Vagina (tissue), 2 donors: ENCODE measurements at regions not wholly inside any gene's neighbourhood (a gene's known extent, or its start where the extent isn't known, plus 50 kb on each side); places are given as distances from the start of the nearest gene placed in this dataset.

Experiments
- POLR2A ChIP-seq, 2 donors: fragments of 450-650 bp; IDR thresholded peaks; one replicate each; pipeline ENCODE4 v1.6.1; 2017; ENCODE audit warnings: antibody characterized with exemption in 2 of 2, mild to moderate bottlenecking in 2 of 2, moderate library complexity in 2 of 2
- POLR2AphosphoS5 ChIP-seq, 2 donors: sonication (generic); formaldehyde crosslinking; IDR thresholded peaks; one replicate each; pipeline ENCODE4 v1.9.0; 2017; ENCODE audit warnings: antibody characterized with exemption in 2 of 2, mild to moderate bottlenecking in 2 of 2, low read depth in 1 of 2; ENCODE audit not compliant: insufficient read depth in 1 of 2

DNA sequence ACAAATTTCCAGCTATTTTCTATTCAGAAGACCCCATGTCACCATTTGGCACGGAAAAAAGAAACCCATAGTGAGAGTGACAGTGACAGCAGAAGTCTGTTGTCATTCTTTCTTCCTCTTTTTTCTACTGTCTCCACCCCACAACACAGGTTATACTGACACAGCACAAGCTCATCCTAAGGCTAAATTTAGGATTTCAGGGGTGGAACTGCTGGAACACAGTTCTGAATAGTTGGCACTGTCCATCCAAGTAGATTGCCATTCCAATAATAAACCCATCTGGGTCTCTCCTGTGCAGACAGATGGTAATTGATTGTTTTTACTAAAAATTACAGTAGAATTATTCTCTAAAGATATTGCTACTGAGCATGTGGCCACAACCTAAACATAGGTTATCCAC lies 95.2 kb upstream of the C11orf87 start:
- TF ChIP-seq POLR2AphosphoS5 (IDR thresholded peaks at IDR 0.05; ENCODE audit: insufficient read depth in 1 of 2, low read depth in 1 of 2) (no peak), POLR2A (IDR thresholded peaks at IDR 0.05) (no peak)
